SK-N-SH (cell line): ENCODE measurements at regions not wholly inside any gene's neighbourhood (a gene's known extent, or its start where the extent isn't known, plus 50 kb on each side); places are given as distances from the start of the nearest gene placed in this dataset.

ENCODE experiments used
- CTCF ChIA-PET: fragments of 300-600, 350-600 bp; formaldehyde crosslinking; extraction: SDS; loops from one replicate; lab custom pipeline; 2021; lab: Yijun Ruan, JAX
- POLR2A ChIA-PET: fragments of 350-600 bp; sonication (Branson Sonifier 250); formaldehyde crosslinking; extraction: SDS; loops from one replicate; lab custom pipeline; 2020; ENCODE audit warnings: antibody characterized with exemption, inconsistent platforms; lab: Yijun Ruan, JAX
- DNase-seq: peaks from one replicate; pipeline ENCODE4 v3.0.0; 2012
- H2AFZ ChIP-seq: fragments of 200-600 bp; sonication (generic); 2 replicates; pipeline ENCODE4 v1.8.1; 2016; ENCODE audit warnings: antibody characterized with exemption, mild to moderate bottlenecking, low read depth
- H3F3A ChIP-seq: fragments of 200-600 bp; sonication (generic); replicated peaks from 2 replicates; pipeline ENCODE3; 2016; ENCODE audit warnings: antibody characterized with exemption, mild to moderate bottlenecking; ENCODE audit not compliant: insufficient read depth
- H3K27ac ChIP-seq, 2 experiments: fragments of 200-500 bp in 1 of 2; fragments of 200-600 bp in 1 of 2; sonication (Bioruptor generic) in 1 of 2; sonication (generic), shearing (Covaris generic) in 1 of 2; 2 replicates each; pipeline versions ENCODE4 v1.5.1 to v1.6.1; 2014 to 2016; ENCODE audit warnings: low read depth in 2 of 2, inconsistent platforms in 1 of 2, low read length in 1 of 2, mild to moderate bottlenecking in 1 of 2, mixed read lengths in 1 of 2
- H3K27me3 ChIP-seq: fragments of 200-600 bp; sonication (generic), shearing (Covaris generic); 2 replicates; pipeline ENCODE4 v1.6.1; 2016; ENCODE audit warnings: mixed run types; ENCODE audit not compliant: insufficient read depth
- H3K36me3 ChIP-seq, 2 experiments: fragments of 200-500 bp in 1 of 2; fragments of 200-600 bp in 1 of 2; sonication (Bioruptor generic) in 1 of 2; sonication (generic) in 1 of 2; replicated peaks in 1 of 2; 2 replicates each; pipeline versions ENCODE3 to v1.5.1; 2014 to 2016; ENCODE audit warnings: low read length in 1 of 2, mild to moderate bottlenecking in 1 of 2; ENCODE audit not compliant: insufficient read depth in 2 of 2, control insufficient read depth in 1 of 2
- H3K4me1 ChIP-seq, 2 experiments: fragments of 200-500 bp in 1 of 2; fragments of 200-600 bp in 1 of 2; sonication (Bioruptor generic) in 1 of 2; sonication (generic), shearing (Covaris generic) in 1 of 2; 2 replicates each; pipeline versions ENCODE4 v1.5.1 to v1.6.1; 2014 to 2016; ENCODE audit warnings: low read depth in 1 of 2, low read length in 1 of 2, mixed run types in 1 of 2; ENCODE audit not compliant: insufficient read depth in 2 of 2, control insufficient read depth in 1 of 2
- H3K4me2 ChIP-seq: fragments of 200-600 bp; sonication (generic), shearing (Covaris generic); 2 replicates; pipeline ENCODE4 v1.6.1; 2017; ENCODE audit warnings: mixed run types
- H3K4me3 ChIP-seq, 2 experiments: fragments of 200-500 bp in 1 of 2; fragments of 200-600 bp in 1 of 2; sonication (Bioruptor generic) in 1 of 2; sonication (generic), shearing (Covaris generic) in 1 of 2; 2 replicates each; pipeline versions ENCODE4 v1.5.1 to v1.8.1; 2014 to 2016; ENCODE audit warnings: low read depth in 2 of 2, inconsistent platforms in 1 of 2, low read length in 1 of 2, mild to moderate bottlenecking in 1 of 2, mixed read lengths in 1 of 2, moderate library complexity in 1 of 2
- H3K79me2 ChIP-seq: fragments of 200-600 bp; sonication (generic); 2 replicates; pipeline ENCODE4 v1.8.1; 2017; ENCODE audit warnings: mild to moderate bottlenecking; ENCODE audit not compliant: insufficient read depth
- H3K9ac ChIP-seq: fragments of 200-600 bp; sonication (generic); 2 replicates; pipeline ENCODE4 v1.6.1; 2017; ENCODE audit warnings: mixed run types
- H3K9me2 ChIP-seq: fragments of 200-600 bp; sonication (generic); 2 replicates; pipeline ENCODE4 v1.6.1; 2017; ENCODE audit warnings: mixed run types
- H3K9me3 ChIP-seq: fragments of 200-600 bp; sonication (generic); 2 replicates; pipeline ENCODE4 v1.6.1; 2017; ENCODE audit warnings: mixed run types, mild to moderate bottlenecking, moderate library complexity
- H4K20me1 ChIP-seq: fragments of 200-600 bp; sonication (generic); 2 replicates; pipeline ENCODE4 v1.6.1; 2017; ENCODE audit warnings: mild to moderate bottlenecking, mixed run types; ENCODE audit not compliant: insufficient read depth
- CHD2 ChIP-seq: fragments of 150-350 bp; IDR thresholded peaks from 2 replicates; pipeline ENCODE4 v1.6.1; 2018; ENCODE audit warnings: low read length; ENCODE audit not compliant: partially characterized antibody
- CTCF ChIP-seq: fragments of 200-600 bp; sonication (generic); IDR thresholded peaks from 2 replicates; pipeline ENCODE4 v1.6.1; 2017; ENCODE audit warnings: antibody characterized with exemption, mild to moderate bottlenecking, moderate library complexity
- EP300 ChIP-seq, 2 experiments: IDR thresholded peaks; 2 replicates each; pipeline versions ENCODE4 v1.4.0 to v1.6.1; 2012; ENCODE audit warnings: borderline replicate concordance in 1 of 2, low read depth in 1 of 2, low read length in 1 of 2
- EZH2phosphoT487 ChIP-seq: fragments of 200-600 bp; sonication (generic); IDR thresholded peaks from 2 replicates; pipeline ENCODE4 v1.6.1; 2017; ENCODE audit warnings: low read depth, mixed run types, mild to moderate bottlenecking, antibody characterized with exemption, moderate library complexity, borderline replicate concordance
- FOSL2 ChIP-seq: IDR thresholded peaks from 2 replicates; pipeline ENCODE4 v1.4.0; 2012; ENCODE audit warnings: low read depth, mild to moderate bottlenecking, moderate library complexity, borderline replicate concordance
- FOXJ3 ChIP-seq: sonication (generic); formaldehyde crosslinking; IDR thresholded peaks from 2 replicates; pipeline ENCODE4 v1.5.1; 2020; ENCODE audit warnings: mild to moderate bottlenecking, missing genetic modification reagents
- GABPA ChIP-seq: IDR thresholded peaks from 2 replicates; pipeline ENCODE4 v1.4.0; 2012; ENCODE audit warnings: low read depth, mild to moderate bottlenecking
- MAX ChIP-seq: IDR thresholded peaks from 2 replicates; pipeline ENCODE4 v1.4.0; 2012; ENCODE audit warnings: low read depth
- MEF2A ChIP-seq: IDR thresholded peaks from 2 replicates; pipeline ENCODE4 v1.4.0; 2012; ENCODE audit warnings: low read depth, borderline replicate concordance
- MXI1 ChIP-seq: IDR thresholded peaks from 2 replicates; pipeline ENCODE4 v1.6.1; 2012; ENCODE audit warnings: mild to moderate bottlenecking, low read depth, low read length, improper control_type of control experiment
- NRF1 ChIP-seq: IDR thresholded peaks from 2 replicates; pipeline ENCODE4 v1.6.1; 2012; ENCODE audit warnings: low read depth, mild to moderate bottlenecking, low read length
- PBX3 ChIP-seq: IDR thresholded peaks from 2 replicates; pipeline ENCODE4; 2012
- RAD21 ChIP-seq: IDR thresholded peaks from 2 replicates; pipeline ENCODE4 v1.6.1; 2012; ENCODE audit warnings: mild to moderate bottlenecking, low read length
- RCOR1 ChIP-seq: fragments of 150-350 bp; IDR thresholded peaks from 2 replicates; pipeline ENCODE4 v1.6.1; 2017; ENCODE audit warnings: antibody characterized with exemption, low read length
- RFX5 ChIP-seq: IDR thresholded peaks from 2 replicates; pipeline ENCODE4 v1.6.1; 2012; ENCODE audit warnings: mild to moderate bottlenecking, improper control_type of control experiment, low read length
- RXRA ChIP-seq: IDR thresholded peaks from 2 replicates; pipeline ENCODE4 v1.4.0; 2012; ENCODE audit warnings: low read depth, mild to moderate bottlenecking, borderline replicate concordance
- SMC3 ChIP-seq: IDR thresholded peaks from 2 replicates; pipeline ENCODE4 v1.6.1; 2012; ENCODE audit warnings: low read depth, low read length, improper control_type of control experiment
- TEAD4 ChIP-seq: IDR thresholded peaks from 2 replicates; pipeline ENCODE4 v1.4.0; 2012; ENCODE audit warnings: mild to moderate bottlenecking, borderline replicate concordance; ENCODE audit not compliant: insufficient read depth
- USF2 ChIP-seq: fragments of 150-350 bp; IDR thresholded peaks from 2 replicates; pipeline ENCODE4 v1.6.1; 2017; ENCODE audit warnings: antibody characterized with exemption, low read length, low read depth, borderline replicate concordance
- YY1 ChIP-seq: IDR thresholded peaks from 2 replicates; pipeline ENCODE4 v1.4.0; 2012; ENCODE audit warnings: low read depth, mild to moderate bottlenecking
- WGBS: methylation state at CpG from one replicate; pipeline ENCODE4 v1.1.6; 2017; ENCODE audit warnings: low lambda C conversion rate; 5-methylcytosine and 5-hydroxymethylcytosine counted together

GRCh38 chr1:187840557-187840956 lies 1011.8 kb downstream of the PLA2G4A start:
- DNase-seq: no peak
- Histone ChIP-seq H3K9ac (no peak overlapping the region), H3K4me1 (no peaks in the 10 kb centered on the region; a peak in 1 of 4 replicates), H3K27ac (no peak overlapping the region), H3K79me2 (no peaks in the 10 kb centered on the region), H3K27me3 (no peaks in the 10 kb centered on the region), H3K4me2 (no peak overlapping the region), H3K4me3 (no peak overlapping the region), H3F3A (no peaks in the 10 kb centered on the region), H3K36me3 (no peaks in the 10 kb centered on the region), H3K9me2 (no peaks in the 10 kb centered on the region), H4K20me1 (no peaks in the 10 kb centered on the region), H3K9me3 (no peaks in the 10 kb centered on the region), H2AFZ (no peak overlapping the region)
- ChIA-PET CTCF (no interaction called here), POLR2A (no interaction called here)
- no peak for TF ChIP-seq GABPA
- no peak for TF ChIP-seq RFX5
- no peak for TF ChIP-seq YY1
- no peak for TF ChIP-seq EZH2phosphoT487
- no peak for TF ChIP-seq RCOR1
- no peak for TF ChIP-seq EP300 (IDR thresholded peaks at IDR 0.05; ENCODE audit: borderline replicate concordance in 1 of 2, low read depth in 1 of 2, low read length in 1 of 2)
- 20% methylated on average over 1 of the region's 1 CpG for WGBS

- ChIA-PET CTCF (no interaction called here), POLR2A (no interaction called here)
- H2AFZ ChIP-seq: no peak overlapping the region
- WGBS: 77% methylated on average over 7 of the region's 7 CpGs
- H3K36me3 ChIP-seq: no peaks in the 10 kb centered on the region
- no peak overlapping the region for H3K27ac ChIP-seq
- H4K20me1 ChIP-seq: no peaks in the 10 kb centered on the region
- no peak overlapping the region for H3K9ac ChIP-seq
- H3K9me2 ChIP-seq: no peaks in the 10 kb centered on the region
- no peak overlapping the region for H3K4me2 ChIP-seq
- no peaks in the 10 kb centered on the region for H3K27me3 ChIP-seq
- H3F3A ChIP-seq: no peaks in the 10 kb centered on the region
- no peak overlapping the region for H3K4me3 ChIP-seq
- no peaks in the 10 kb centered on the region for H3K9me3 ChIP-seq
- no peak for DNase-seq
- TF ChIP-seq RXRA (no peak), SMC3 (no peak), EZH2phosphoT487 (no peak), MAX (no peak), MEF2A (no peak), TEAD4 (no peak), NRF1 (no peak), PBX3 (no peak), USF2 (no peak), MXI1 (no peak), YY1 (no peak), CHD2 (no peak), FOSL2 (no peak), FOXJ3 (CRISPR knock-in tag) (no peak), RAD21 (no peak), CTCF (no peak), RCOR1 (no peak), RFX5 (no peak)
- H3K79me2 ChIP-seq: no peaks in the 10 kb centered on the region
- H3K4me1 ChIP-seq: no peaks in the 10 kb centered on the region; a peak in 1 of 4 replicates
Observed at GRCh38 chr1:187842406-187843165, 1013.8 kb downstream of the PLA2G4A start.
